ENCODE measurements at regions not wholly inside any gene's neighbourhood (a gene's known extent, or its start where the extent isn't known, plus 50 kb on each side); places are given as distances from the start of the nearest gene placed in this dataset.

DNA sequence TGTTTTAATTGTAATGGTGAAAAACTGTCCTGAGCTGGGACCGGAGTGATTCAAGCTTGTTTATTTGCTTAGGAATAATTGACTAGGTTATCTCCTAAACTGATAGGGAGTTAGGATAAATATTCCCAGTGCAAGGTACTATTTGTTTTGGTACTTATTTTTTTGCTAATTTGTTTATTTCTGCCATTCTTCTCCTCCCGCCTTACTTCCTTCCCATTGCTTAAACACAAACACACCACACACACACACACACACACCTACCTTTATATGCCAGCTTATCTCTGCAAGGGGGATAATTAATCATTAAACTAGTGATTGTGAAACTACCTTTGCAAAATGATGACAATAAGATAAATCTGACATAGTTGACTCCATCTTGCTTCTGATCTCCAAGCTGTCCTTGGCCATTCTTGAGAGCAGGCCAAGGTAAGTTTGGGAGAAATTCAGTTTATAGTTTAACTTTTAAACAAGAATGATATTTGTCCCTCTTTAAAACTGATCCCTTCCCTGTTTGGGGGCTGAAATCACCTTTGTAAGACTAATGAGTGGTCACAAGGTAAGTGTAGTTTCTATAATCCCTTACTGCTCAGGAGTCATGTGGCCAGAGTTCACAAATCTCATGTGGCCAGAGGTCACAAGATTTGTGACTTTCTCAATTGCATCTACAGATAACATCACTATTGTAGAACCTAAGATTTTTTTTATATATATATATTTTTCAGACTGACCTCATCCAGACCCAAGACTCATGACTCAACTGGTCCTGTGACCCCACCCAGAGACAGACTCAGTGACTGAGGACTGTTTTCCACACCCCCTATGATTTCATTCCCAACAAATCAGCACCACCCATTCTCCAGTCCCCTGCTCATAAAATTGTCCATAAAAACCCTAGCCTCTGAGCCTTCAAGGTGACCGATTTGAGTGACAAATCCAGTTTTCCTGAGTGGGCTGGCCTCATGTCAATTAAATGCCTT, 83.1 kb upstream of the LRRTM4 start:
- Histone ChIP-seq H3K9ac (ENCODE audit: low read depth, low read length, poor library complexity, severe bottlenecking) (no peak overlapping the region), H3F3A (ENCODE audit: low read depth) (no peaks in the 10 kb centered on the region), H4K20me1 (ENCODE audit: insufficient read depth, low read length, poor library complexity, severe bottlenecking) (no peaks in the 10 kb centered on the region), H3K4me1 (ENCODE audit: insufficient read depth, low read length, poor library complexity, severe bottlenecking) (no peaks in the 10 kb centered on the region), H3K9me3 (ENCODE audit: insufficient read depth, low read depth, low read length) (no peaks in the 10 kb centered on the region), H3K36me3 (ENCODE audit: insufficient read depth, low read length) (no peaks in the 10 kb centered on the region), H3K27me3 (ENCODE audit: insufficient read depth, low read length, poor library complexity, severe bottlenecking) (no peaks in the 10 kb centered on the region), H3K79me2 (ENCODE audit: insufficient read depth, low read length) (no peaks in the 10 kb centered on the region), H3K4me3 (ENCODE audit: low read length, poor library complexity, severe bottlenecking) (no peak overlapping the region), H3K4me2 (ENCODE audit: low read depth, low read length, poor library complexity, severe bottlenecking) (no peak overlapping the region), H2AFZ (ENCODE audit: low read length) (no peak overlapping the region), H3K9me2 (replicated peaks; ENCODE audit: low read depth, low read length) (no peaks in the 10 kb centered on the region)
- TF ChIP-seq CTCF (conservative IDR thresholded peaks at IDR 0.05; ENCODE audit: low read length) (no peak), EZH2phosphoT487 (IDR thresholded peaks at IDR 0.05; ENCODE audit: borderline replicate concordance) (no peak)

DNA sequence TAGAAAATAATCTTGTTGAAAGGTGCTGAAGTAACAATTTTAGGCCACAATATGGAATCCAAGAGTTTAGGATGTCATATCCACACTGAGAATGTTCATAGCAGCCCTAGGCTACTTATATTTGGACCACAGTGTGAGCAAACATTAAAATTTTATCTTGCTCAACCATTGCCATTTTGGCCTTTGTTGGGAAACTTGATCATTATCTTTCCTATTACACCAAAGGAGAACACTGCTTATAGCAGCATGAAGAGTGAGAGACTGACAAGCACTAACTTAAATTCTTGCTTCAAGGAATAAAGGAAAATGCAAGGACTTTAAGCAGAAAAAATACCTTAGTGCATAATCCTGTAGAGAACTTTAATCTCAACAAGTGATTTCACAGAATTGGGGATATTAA, 86.3 kb upstream of the LRRTM4 start:
- Histone ChIP-seq H4K20me1 (ENCODE audit: insufficient read depth, low read length, poor library complexity, severe bottlenecking) (no peaks in the 10 kb centered on the region), H3K27me3 (ENCODE audit: insufficient read depth, low read length, poor library complexity, severe bottlenecking) (no peaks in the 10 kb centered on the region)
- no peak for TF ChIP-seq EZH2phosphoT487 (IDR thresholded peaks at IDR 0.05; ENCODE audit: borderline replicate concordance)
- no peak for TF ChIP-seq CTCF (conservative IDR thresholded peaks at IDR 0.05; ENCODE audit: low read length)

GRCh38 chr2:77629539-77629938, 107.4 kb upstream of the LRRTM4 start:
- no peak overlapping the region for H3K9ac ChIP-seq (ENCODE audit: low read depth, low read length, poor library complexity, severe bottlenecking)
- TF ChIP-seq EZH2phosphoT487 (IDR thresholded peaks at IDR 0.05; ENCODE audit: borderline replicate concordance) (no peak), CTCF (conservative IDR thresholded peaks at IDR 0.05; ENCODE audit: low read length) (no peak)
- H3K4me1 ChIP-seq (ENCODE audit: insufficient read depth, low read length, poor library complexity, severe bottlenecking): no peaks in the 10 kb centered on the region
- no peaks in the 10 kb centered on the region for H3K79me2 ChIP-seq (ENCODE audit: insufficient read depth, low read length)
- no peaks in the 10 kb centered on the region for H3K27me3 ChIP-seq (ENCODE audit: insufficient read depth, low read length, poor library complexity, severe bottlenecking)
- H3K4me2 ChIP-seq (ENCODE audit: low read depth, low read length, poor library complexity, severe bottlenecking): no peak overlapping the region
- no peaks in the 10 kb centered on the region for H3K9me2 ChIP-seq (replicated peaks; ENCODE audit: low read depth, low read length)
- H3K4me3 ChIP-seq (ENCODE audit: low read length, poor library complexity, severe bottlenecking): no peak overlapping the region
- no peaks in the 10 kb centered on the region for H3F3A ChIP-seq (ENCODE audit: low read depth)
- no peaks in the 10 kb centered on the region for H3K9me3 ChIP-seq (ENCODE audit: insufficient read depth, low read depth, low read length)
- no peak overlapping the region for H2AFZ ChIP-seq (ENCODE audit: low read length)
- H3K36me3 ChIP-seq (ENCODE audit: insufficient read depth, low read length): no peaks in the 10 kb centered on the region
- no peaks in the 10 kb centered on the region for H4K20me1 ChIP-seq (ENCODE audit: insufficient read depth, low read length, poor library complexity, severe bottlenecking)

More for the DNA sequence above, 86.3 kb upstream of the LRRTM4 start:
- Histone ChIP-seq H3K4me2 (ENCODE audit: low read depth, low read length, poor library complexity, severe bottlenecking) (no peak overlapping the region), H3K9me3 (ENCODE audit: insufficient read depth, low read depth, low read length) (peaks cover 3% of the 10 kb centered on the region; the same call in 1 of the 2 replicates), H3K9ac (ENCODE audit: low read depth, low read length, poor library complexity, severe bottlenecking) (no peak overlapping the region), H3F3A (ENCODE audit: low read depth) (no peaks in the 10 kb centered on the region), H2AFZ (ENCODE audit: low read length) (no peak overlapping the region), H3K4me1 (ENCODE audit: insufficient read depth, low read length, poor library complexity, severe bottlenecking) (no peaks in the 10 kb centered on the region), H3K4me3 (ENCODE audit: low read length, poor library complexity, severe bottlenecking) (no peak overlapping the region), H3K36me3 (ENCODE audit: insufficient read depth, low read length) (no peaks in the 10 kb centered on the region), H3K79me2 (ENCODE audit: insufficient read depth, low read length) (no peaks in the 10 kb centered on the region), H3K9me2 (replicated peaks; ENCODE audit: low read depth, low read length) (no peaks in the 10 kb centered on the region)

Data from Loucy (cell line).